ENCODE measurements at regions not wholly inside any gene's neighbourhood (a gene's known extent, or its start where the extent isn't known, plus 50 kb on each side); places are given as distances from the start of the nearest gene placed in this dataset.
"Not testable (repeated sequence)": the region's sequence is repeated elsewhere in the genome, so short reads cannot be mapped to it uniquely, and the experiment has no call there.

DNA sequence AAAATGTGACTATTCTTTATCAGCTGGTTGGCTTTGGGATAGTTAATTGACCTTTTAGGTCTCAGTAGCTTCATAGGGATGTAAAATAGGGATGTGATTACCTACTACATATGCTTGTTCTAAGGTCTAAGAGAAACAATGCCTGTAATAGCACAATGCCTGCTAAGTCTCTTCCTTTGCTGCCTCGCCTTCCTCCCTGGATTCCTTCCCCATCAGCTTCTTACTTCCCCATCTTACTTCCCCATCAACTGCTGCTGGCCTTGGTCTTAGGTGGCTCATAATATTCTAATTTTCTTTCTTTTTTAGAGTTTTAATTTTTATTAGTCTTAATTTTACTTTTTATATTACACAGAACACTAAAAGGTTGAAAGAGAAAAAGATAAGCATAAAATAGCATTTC lies 59.2 kb upstream of the GOT2 start:
- TF ChIP-seq, protein P1, sequence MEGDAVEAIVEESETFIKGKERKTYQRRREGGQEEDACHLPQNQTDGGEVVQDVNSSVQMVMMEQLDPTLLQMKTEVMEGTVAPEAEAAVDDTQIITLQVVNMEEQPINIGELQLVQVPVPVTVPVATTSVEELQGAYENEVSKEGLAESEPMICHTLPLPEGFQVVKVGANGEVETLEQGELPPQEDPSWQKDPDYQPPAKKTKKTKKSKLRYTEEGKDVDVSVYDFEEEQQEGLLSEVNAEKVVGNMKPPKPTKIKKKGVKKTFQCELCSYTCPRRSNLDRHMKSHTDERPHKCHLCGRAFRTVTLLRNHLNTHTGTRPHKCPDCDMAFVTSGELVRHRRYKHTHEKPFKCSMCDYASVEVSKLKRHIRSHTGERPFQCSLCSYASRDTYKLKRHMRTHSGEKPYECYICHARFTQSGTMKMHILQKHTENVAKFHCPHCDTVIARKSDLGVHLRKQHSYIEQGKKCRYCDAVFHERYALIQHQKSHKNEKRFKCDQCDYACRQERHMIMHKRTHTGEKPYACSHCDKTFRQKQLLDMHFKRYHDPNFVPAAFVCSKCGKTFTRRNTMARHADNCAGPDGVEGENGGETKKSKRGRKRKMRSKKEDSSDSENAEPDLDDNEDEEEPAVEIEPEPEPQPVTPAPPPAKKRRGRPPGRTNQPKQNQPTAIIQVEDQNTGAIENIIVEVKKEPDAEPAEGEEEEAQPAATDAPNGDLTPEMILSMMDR (conservative IDR thresholded peaks at IDR 0.05; ENCODE audit: low read depth, low read length) = no peak
- no peak overlapping the region for H3K4me3 ChIP-seq (ENCODE audit: low read length)
- DNase-seq (ENCODE audit: low read depth) = no peak

DNA sequence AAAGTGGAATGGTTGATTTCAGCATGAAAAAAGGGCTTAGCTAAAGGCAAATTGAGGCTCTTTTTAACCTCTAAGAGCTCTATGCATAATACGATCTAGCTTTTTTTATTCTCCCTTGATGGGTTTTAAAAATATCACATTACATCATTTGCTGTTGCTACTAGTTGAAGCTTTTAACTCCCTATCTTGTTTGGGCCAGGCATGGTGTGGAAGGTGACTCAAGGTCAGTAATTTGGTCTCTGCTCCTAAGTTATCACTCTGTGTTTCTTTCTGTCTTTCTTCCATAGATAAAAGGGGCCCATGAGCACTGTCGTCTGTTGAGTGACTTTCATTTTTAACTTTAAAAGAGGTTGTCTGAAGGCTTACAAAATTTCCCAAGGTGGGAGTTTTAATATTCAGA lies 58.1 kb upstream of the GOT2 start:
- no peak overlapping the region for H3K4me3 ChIP-seq (ENCODE audit: low read length)
- TF ChIP-seq, protein P1 (conservative IDR thresholded peaks at IDR 0.05; ENCODE audit: low read depth, low read length) = no peak
- no peak for DNase-seq (ENCODE audit: low read depth)

DNA sequence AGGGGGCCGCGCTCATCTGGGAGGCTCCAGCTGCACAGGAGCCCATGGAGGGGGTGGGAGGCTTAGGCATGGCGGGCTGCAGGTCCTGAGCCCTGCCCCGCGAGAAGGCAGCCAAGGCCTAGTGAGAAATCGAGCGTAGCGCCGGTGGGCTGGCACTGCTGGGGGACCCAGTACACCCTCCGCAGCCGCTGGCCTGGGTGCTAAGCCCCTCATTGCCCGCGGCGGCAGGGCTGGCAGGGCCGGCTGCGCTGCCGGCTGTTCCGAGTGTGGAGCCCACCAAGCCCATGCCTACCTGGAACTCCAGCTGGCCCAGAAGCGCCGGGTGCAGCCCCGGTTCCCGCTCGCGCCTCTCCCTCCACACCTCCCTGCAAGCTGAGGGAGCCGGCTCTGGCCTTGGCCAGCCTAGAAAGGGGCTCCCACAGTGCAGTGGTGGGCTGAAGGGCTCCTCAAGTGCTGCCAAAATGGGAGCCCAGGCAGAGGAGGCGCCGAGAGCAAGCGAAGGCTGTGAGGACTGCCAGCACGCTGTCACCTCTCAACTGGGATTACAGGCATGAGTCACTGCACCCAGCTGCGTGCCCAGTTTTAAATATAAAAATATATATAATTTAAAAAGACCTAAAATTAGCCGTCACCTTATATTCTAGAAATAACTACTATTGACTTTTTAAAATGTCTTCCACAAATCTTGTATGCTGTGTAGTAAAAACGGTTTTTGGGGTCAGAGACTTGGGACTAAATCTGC lies 56.9 kb upstream of the GOT2 start:
- H3K4me3 ChIP-seq (ENCODE audit: low read length) = not testable (repeated sequence)

DNA sequence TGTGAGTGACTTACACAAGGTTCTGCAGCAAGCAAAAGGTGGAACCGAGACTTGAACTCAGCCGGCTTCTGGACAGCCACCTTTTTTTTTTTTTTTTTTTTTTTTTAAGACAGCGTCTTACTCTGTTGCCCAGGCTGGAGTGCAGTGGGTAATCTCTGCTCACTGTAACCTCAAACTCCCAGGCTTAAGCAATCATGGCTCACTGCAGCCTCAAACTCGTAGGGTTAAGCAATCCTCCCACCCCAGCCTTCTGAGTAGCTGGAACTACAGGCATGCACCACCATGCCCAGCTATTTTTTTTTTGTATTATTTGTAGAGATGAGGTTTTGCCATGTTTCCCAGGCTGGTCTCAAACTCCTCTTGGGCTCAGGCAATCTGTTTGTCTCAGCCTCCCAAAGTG lies 55.2 kb upstream of the GOT2 start:
- DNase-seq (ENCODE audit: low read depth) = no peak
- TF ChIP-seq, protein P1 (conservative IDR thresholded peaks at IDR 0.05; ENCODE audit: low read depth, low read length) = no peak
- no peak overlapping the region for H3K4me3 ChIP-seq (ENCODE audit: low read length)

More for the DNA sequence above, 56.9 kb upstream of the GOT2 start:
- DNase-seq (ENCODE audit: low read depth) = not testable (repeated sequence)
